Thyroid gland (tissue), 4 donors: ENCODE measurements at regions not wholly inside any gene's neighbourhood (a gene's known extent, or its start where the extent isn't known, plus 50 kb on each side); places are given as distances from the start of the nearest gene placed in this dataset.

ENCODE experiments used
- CTCF ChIP-seq, 6 experiments: fragments of 200-600 bp in 3 of 6; fragments of 450-650 bp in 3 of 6; sonication (generic) in 3 of 6; IDR thresholded peaks; one replicate each; pipeline ENCODE4 v1.5.1; 2016 to 2019; ENCODE audit warnings: antibody characterized with exemption in 6 of 6, mild to moderate bottlenecking in 2 of 6, inconsistent platforms in 1 of 6, moderate library complexity in 1 of 6
- POLR2A ChIP-seq, 2 donors: fragments of 450-650 bp; IDR thresholded peaks; one replicate each; pipeline ENCODE4 v1.6.1; 2017; ENCODE audit warnings: antibody characterized with exemption in 2 of 2, mild to moderate bottlenecking in 2 of 2, moderate library complexity in 1 of 2

- TF ChIP-seq CTCF (IDR thresholded peaks at IDR 0.05) (no peak), POLR2A (IDR thresholded peaks at IDR 0.05) (no peak)
Observed at GRCh38 chr15:35998663-35999602, 453.0 kb upstream of the DPH6 start.
